Effector memory CD8-positive, alpha-beta T cell (primary cell): ENCODE measurements at regions not wholly inside any gene's neighbourhood (a gene's known extent, or its start where the extent isn't known, plus 50 kb on each side); places are given as distances from the start of the nearest gene placed in this dataset.

Experiments
- ATAC-seq: fragments of 150-1000 bp; cut with Tn5 transposase; replicated peaks from 2 replicates; pipeline ENCODE4 v1.10.0; 2021; ENCODE audit warnings: mild to moderate bottlenecking, moderate library complexity
- DNase-seq, 3 experiments: peaks; one replicate each; pipeline ENCODE4 v3.0.0; 2021
- H3K27ac Mint-ChIP-seq, 2 donors: one replicate each; pipeline ENCODE4 v1.8.0; 2022; ENCODE audit warnings: mild to moderate bottlenecking in 2 of 2, mixed read lengths in 2 of 2, moderate library complexity in 2 of 2
- H3K27me3 Mint-ChIP-seq, 2 donors: one replicate each; pipeline ENCODE4 v1.8.0; 2022; ENCODE audit warnings: mixed read lengths in 2 of 2
- H3K36me3 Mint-ChIP-seq: one replicate; pipeline ENCODE4 v1.8.0; 2022; ENCODE audit warnings: mild to moderate bottlenecking, moderate library complexity, mixed read lengths; ENCODE audit not compliant: insufficient read depth
- H3K4me1 Mint-ChIP-seq, 2 donors: one replicate each; pipeline ENCODE4 v1.8.0; 2022; ENCODE audit warnings: low read depth in 2 of 2, mixed read lengths in 2 of 2
- H3K4me3 Mint-ChIP-seq, 2 donors: one replicate each; pipeline ENCODE4 v1.8.0; 2022; ENCODE audit warnings: mild to moderate bottlenecking in 2 of 2, mixed read lengths in 2 of 2, moderate library complexity in 2 of 2
- H3K9me3 Mint-ChIP-seq, 2 donors: one replicate each; pipeline ENCODE4 v1.8.0; 2022; ENCODE audit warnings: mixed read lengths in 2 of 2

- DNase-seq (no peak), ATAC-seq (no peak)
- Mint-ChIP-seq H3K36me3 (peaks cover 4% of the 10 kb centered on the region), H3K27ac (no peak overlapping the region), H3K4me1 (no peaks in the 10 kb centered on the region), H3K4me3 (no peak overlapping the region), H3K27me3 (no peaks in the 10 kb centered on the region), H3K9me3 (no peaks in the 10 kb centered on the region)
Observed at GRCh38 chr12:18794000-18794399, 56.1 kb downstream of the CAPZA3 start.

- DNase-seq = no peak
- Mint-ChIP-seq H3K4me1 (no peaks in the 10 kb centered on the region), H3K9me3 (no peaks in the 10 kb centered on the region)
Observed at GRCh38 chr12:18797604-18798003, 59.7 kb downstream of the CAPZA3 start.

GRCh38 chr12:18798535-18799361, 60.8 kb downstream of the CAPZA3 start:
- peaks cover 4% of the 10 kb centered on the region for H3K36me3 Mint-ChIP-seq

More at GRCh38 chr12:18797604-18798003, 59.7 kb downstream of the CAPZA3 start:
- no peak for ATAC-seq
- Mint-ChIP-seq H3K27me3 (no peaks in the 10 kb centered on the region), H3K36me3 (peaks cover 4% of the 10 kb centered on the region), H3K4me3 (no peak overlapping the region), H3K27ac (no peak overlapping the region)

GRCh38 chr12:18799561-18799960, 61.6 kb downstream of the CAPZA3 start:
- ATAC-seq (no peak), DNase-seq (no peak)
- Mint-ChIP-seq H3K27me3 (no peaks in the 10 kb centered on the region), H3K9me3 (no peaks in the 10 kb centered on the region), H3K36me3 (peaks cover 4% of the 10 kb centered on the region), H3K4me1 (no peaks in the 10 kb centered on the region), H3K27ac (no peak overlapping the region), H3K4me3 (no peak overlapping the region)

More at GRCh38 chr12:18798535-18799361, 60.8 kb downstream of the CAPZA3 start:
- H3K4me1 Mint-ChIP-seq = no peaks in the 10 kb centered on the region
- H3K9me3 Mint-ChIP-seq = no peaks in the 10 kb centered on the region
- no peak overlapping the region for H3K27ac Mint-ChIP-seq
- DNase-seq (no peak), ATAC-seq (no peak)
- H3K27me3 Mint-ChIP-seq = no peaks in the 10 kb centered on the region
- H3K4me3 Mint-ChIP-seq = no peak overlapping the region

GRCh38 chr12:18805516-18806248, 67.8 kb downstream of the CAPZA3 start:
- ATAC-seq (no peak), DNase-seq (no peak)
- Mint-ChIP-seq H3K27ac (no peak overlapping the region), H3K4me1 (no peaks in the 10 kb centered on the region), H3K36me3 (no peaks in the 10 kb centered on the region), H3K27me3 (no peaks in the 10 kb centered on the region), H3K4me3 (no peak overlapping the region), H3K9me3 (no peaks in the 10 kb centered on the region)

- no peak for DNase-seq
- no peaks in the 10 kb centered on the region for H3K9me3 Mint-ChIP-seq
- H3K4me1 Mint-ChIP-seq = no peaks in the 10 kb centered on the region
- ATAC-seq = no peak
- no peak overlapping the region for H3K27ac Mint-ChIP-seq
- no peaks in the 10 kb centered on the region for H3K27me3 Mint-ChIP-seq
- no peaks in the 10 kb centered on the region for H3K36me3 Mint-ChIP-seq
- H3K4me3 Mint-ChIP-seq = no peak overlapping the region
Observed at GRCh38 chr12:18807714-18808113, 69.8 kb downstream of the CAPZA3 start.

GRCh38 chr12:18808221-18808620, 70.3 kb downstream of the CAPZA3 start:
- Mint-ChIP-seq H3K4me1 (no peaks in the 10 kb centered on the region), H3K9me3 (no peaks in the 10 kb centered on the region), H3K4me3 (no peak overlapping the region), H3K27me3 (no peaks in the 10 kb centered on the region), H3K27ac (no peak overlapping the region), H3K36me3 (no peaks in the 10 kb centered on the region)
- DNase-seq (no peak), ATAC-seq (no peak)

GRCh38 chr12:18810537-18811253, 72.8 kb downstream of the CAPZA3 start:
- Mint-ChIP-seq H3K36me3 (no peaks in the 10 kb centered on the region), H3K9me3 (peaks cover 0 to 1% of the 10 kb centered on the region in 2 donors), H3K27ac (no peak overlapping the region), H3K4me3 (no peak overlapping the region), H3K4me1 (no peaks in the 10 kb centered on the region), H3K27me3 (no peaks in the 10 kb centered on the region)
- ATAC-seq (no peak), DNase-seq (no peak)

GRCh38 chr12:18811273-18811672, 73.4 kb downstream of the CAPZA3 start:
- Mint-ChIP-seq H3K4me3 (no peak overlapping the region), H3K27me3 (no peaks in the 10 kb centered on the region), H3K27ac (no peak overlapping the region), H3K4me1 (no peaks in the 10 kb centered on the region), H3K36me3 (no peaks in the 10 kb centered on the region), H3K9me3 (peaks cover 0 to 1% of the 10 kb centered on the region in 2 donors)
- ATAC-seq (no peak), DNase-seq (no peak)

- Mint-ChIP-seq H3K9me3 (peaks cover 0 to 1% of the 10 kb centered on the region in 2 donors), H3K4me1 (no peaks in the 10 kb centered on the region), H3K27ac (no peak overlapping the region), H3K36me3 (no peaks in the 10 kb centered on the region), H3K27me3 (no peaks in the 10 kb centered on the region), H3K4me3 (no peak overlapping the region)
- ATAC-seq (no peak), DNase-seq (no peak)
Observed at GRCh38 chr12:18813753-18814152, 75.8 kb downstream of the CAPZA3 start.

- no peaks in the 10 kb centered on the region for H3K36me3 Mint-ChIP-seq
- DNase-seq = no peak
Observed at GRCh38 chr12:18818579-18819268, 80.8 kb downstream of the CAPZA3 start.

GRCh38 chr12:18819484-18819883, 81.6 kb downstream of the CAPZA3 start:
- no peaks in the 10 kb centered on the region for H3K4me1 Mint-ChIP-seq
- ATAC-seq = no peak
- H3K36me3 Mint-ChIP-seq = no peaks in the 10 kb centered on the region
- no peak overlapping the region for H3K4me3 Mint-ChIP-seq
- no peaks in the 10 kb centered on the region for H3K9me3 Mint-ChIP-seq
- H3K27me3 Mint-ChIP-seq = no peaks in the 10 kb centered on the region
- DNase-seq = no peak
- no peak overlapping the region for H3K27ac Mint-ChIP-seq

More at GRCh38 chr12:18818579-18819268, 80.8 kb downstream of the CAPZA3 start:
- no peak overlapping the region for H3K27ac Mint-ChIP-seq
- ATAC-seq = no peak
- H3K4me1 Mint-ChIP-seq = no peaks in the 10 kb centered on the region
- no peaks in the 10 kb centered on the region for H3K27me3 Mint-ChIP-seq
- peaks cover 0 to 1% of the 10 kb centered on the region in 2 donors for H3K9me3 Mint-ChIP-seq
- H3K4me3 Mint-ChIP-seq = no peak overlapping the region

- Mint-ChIP-seq H3K9me3 (peaks cover under 1 to 3% of the 10 kb centered on the region in 2 donors), H3K4me3 (no peak overlapping the region), H3K27me3 (no peaks in the 10 kb centered on the region), H3K36me3 (no peaks in the 10 kb centered on the region), H3K27ac (no peak overlapping the region), H3K4me1 (no peaks in the 10 kb centered on the region)
- no peak for ATAC-seq
- no peak for DNase-seq
Observed at GRCh38 chr12:18823461-18823860, 85.5 kb downstream of the CAPZA3 start.
